MV-4-11 (cell line): ENCODE measurements at regions not wholly inside any gene's neighbourhood (a gene's known extent, or its start where the extent isn't known, plus 50 kb on each side); places are given as distances from the start of the nearest gene placed in this dataset.
"Not testable (repeated sequence)": the region's sequence is repeated elsewhere in the genome, so short reads cannot be mapped to it uniquely, and the experiment has no call there.

Source experiments
- DNase-seq: peaks from one replicate; lab custom pipeline; 2025; lab: John Stamatoyannopoulos, UW

- DNase-seq = not testable (repeated sequence)
Measured at GRCh38 chr18:73101491-73101890, 233.7 kb upstream of the NETO1 start.

DNA sequence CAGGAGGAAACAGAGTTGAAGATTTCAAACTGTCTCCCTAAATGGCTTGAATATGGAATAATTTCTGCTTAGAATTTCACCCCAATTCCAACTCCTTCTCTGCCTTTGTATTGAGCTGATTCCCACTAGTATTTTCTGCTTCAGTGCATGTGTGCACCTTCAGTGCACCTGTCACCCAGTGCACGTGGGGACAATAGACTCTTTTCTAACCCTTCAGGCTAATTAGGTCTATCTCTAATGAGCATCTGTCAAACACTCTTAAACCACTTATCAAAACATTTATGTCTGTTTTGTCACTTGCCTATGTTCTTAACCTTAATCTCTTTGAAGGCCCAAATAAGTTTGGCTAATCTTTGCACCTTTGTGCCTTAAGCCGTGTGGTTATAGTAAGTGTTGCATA, 232.0 kb upstream of the NETO1 start:
- DNase-seq = no peak

DNA sequence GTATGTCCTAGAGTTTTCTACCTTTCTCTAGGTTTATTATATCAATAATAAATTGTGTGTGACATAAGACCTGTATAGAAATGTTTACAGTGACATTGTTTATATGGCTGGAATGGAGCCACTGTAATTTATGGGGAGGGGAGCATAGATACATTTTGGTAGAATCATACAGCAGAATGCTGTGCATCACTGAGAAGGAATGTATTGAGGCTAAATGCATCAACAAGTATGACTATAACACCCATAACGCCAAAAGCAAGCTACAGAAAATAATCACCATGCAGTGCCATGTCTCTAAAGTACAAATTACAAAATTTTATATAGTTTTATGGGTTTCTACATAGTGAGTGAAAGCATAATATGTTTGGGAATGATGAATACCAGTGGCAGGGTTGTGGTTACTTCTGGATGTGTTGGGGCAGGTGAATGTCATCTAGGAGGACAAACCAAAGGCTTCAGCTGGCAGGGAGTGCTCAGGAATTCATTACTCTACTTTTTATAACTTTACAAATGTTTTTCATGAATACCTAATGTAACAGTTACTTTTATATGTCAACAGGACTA, 226.0 kb upstream of the NETO1 start:
- no peak for DNase-seq

DNA sequence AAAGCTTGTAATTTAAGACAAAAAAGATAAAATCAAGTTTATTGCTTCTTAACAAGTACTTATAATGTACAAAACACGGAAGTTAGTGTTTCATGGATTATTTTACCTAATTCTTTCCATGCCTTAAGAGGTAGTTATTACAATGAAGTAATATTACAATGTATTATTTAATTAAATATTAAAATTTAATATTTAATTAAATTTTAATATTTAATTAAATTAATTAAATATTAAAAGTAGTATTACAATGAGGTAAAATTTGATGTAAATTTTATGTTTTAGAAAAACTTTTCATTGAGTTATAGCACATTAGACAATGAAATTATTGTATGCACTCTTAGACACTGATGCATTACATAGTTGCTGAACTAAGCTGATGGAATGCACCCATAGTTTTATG, 220.7 kb upstream of the NETO1 start:
- DNase-seq = no peak

GRCh38 chr18:73087282-73087977, 219.6 kb upstream of the NETO1 start:
- no peak for DNase-seq

- peak; percentile 79 for DNase-seq
Measured at GRCh38 chr18:73079920-73080319, 212.1 kb upstream of the NETO1 start.

DNA sequence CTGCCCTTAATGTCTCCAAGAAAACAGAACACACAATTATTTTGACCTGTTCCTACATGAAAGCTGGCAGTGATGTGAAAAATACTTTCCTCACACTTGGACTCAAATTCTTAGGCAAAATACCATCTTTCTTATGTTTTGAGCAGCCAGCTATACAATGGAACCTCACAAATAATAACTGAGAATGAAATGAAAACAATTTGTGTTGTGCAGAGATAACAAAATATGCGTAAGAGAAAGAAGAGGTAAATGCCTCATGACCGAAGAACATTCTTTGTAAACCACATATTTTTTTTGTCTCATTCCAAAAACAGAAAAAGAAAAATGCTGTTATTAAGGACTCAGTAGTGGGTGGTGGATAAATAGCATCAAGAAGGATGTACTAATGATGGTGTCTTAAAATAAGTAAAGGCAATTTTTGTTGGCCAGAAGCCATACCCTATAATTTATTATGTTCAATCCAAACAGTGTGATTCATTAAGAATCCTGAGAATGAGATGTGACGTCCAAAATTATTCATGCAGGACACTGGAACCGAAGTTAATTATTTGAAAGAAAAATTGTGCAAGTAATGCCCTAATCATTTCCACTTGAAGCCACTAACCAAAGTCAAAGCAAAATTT, 193.0 kb upstream of the NETO1 start:
- DNase-seq = no peak

- DNase-seq = no peak
Measured at GRCh38 chr18:73059280-73059679, 191.5 kb upstream of the NETO1 start.

DNA sequence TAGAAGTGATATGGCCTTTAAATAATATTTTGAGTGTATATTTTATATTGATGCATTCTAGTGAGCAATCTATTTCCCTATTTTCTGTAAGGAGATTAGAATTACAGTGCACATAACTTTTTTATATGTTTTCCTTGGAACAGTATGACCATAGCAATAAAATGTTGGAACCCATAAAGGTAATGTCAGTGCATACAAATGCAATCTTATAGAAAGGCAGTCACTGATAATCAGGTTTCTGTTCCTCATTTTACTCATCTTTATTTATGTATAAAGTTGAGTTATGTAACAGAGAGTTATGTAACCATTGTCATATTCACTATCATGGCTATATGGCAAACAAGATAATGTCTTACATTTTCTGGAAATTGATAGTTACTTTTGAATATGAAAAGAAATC, 179.9 kb upstream of the NETO1 start:
- peak; percentile 75 for DNase-seq

GRCh38 chr18:73045037-73045436, 177.2 kb upstream of the NETO1 start:
- no peak for DNase-seq

GRCh38 chr18:73043611-73044010, 175.8 kb upstream of the NETO1 start:
- no peak for DNase-seq

- no peak for DNase-seq
Measured at GRCh38 chr18:73043211-73043610, 175.4 kb upstream of the NETO1 start.

DNA sequence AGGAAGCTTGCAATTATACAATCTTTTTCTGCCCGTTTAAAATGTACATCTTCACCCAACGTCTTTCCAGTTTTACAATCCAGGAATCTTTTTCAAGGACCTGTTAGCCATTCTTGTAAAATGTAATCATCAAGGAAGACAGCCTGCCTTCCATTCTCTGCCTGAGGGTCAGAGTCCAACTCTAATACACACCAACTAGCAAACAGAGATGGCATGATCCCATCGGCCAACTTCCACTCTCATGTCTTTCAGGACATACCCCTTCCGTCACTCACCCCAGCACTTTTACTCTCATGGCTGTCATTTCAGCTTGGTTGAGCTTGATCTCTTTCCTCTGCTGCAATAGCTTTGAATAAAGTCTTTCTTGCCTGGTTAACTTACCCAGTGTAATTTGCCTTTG, 172.5 kb upstream of the NETO1 start:
- no peak for DNase-seq

DNA sequence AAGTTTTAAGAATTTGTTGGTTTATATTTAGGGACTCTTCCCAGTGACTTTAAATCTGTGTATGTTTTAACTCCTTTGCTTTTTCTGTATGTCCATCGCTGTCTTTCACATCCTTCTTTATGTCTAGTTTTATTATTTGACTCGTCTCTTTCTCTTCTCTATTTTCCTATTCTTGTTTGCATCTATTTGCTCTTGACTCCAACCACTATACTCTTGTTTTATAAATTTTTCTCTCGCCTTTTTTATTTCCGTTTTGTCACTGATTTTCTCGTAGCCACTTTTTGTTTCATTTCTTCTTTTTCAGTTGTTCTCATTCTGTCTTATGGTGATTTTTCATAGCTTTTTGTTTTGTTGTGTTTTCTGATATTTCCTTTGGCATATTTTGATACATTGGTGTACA, 170.5 kb upstream of the NETO1 start:
- no peak for DNase-seq

DNA sequence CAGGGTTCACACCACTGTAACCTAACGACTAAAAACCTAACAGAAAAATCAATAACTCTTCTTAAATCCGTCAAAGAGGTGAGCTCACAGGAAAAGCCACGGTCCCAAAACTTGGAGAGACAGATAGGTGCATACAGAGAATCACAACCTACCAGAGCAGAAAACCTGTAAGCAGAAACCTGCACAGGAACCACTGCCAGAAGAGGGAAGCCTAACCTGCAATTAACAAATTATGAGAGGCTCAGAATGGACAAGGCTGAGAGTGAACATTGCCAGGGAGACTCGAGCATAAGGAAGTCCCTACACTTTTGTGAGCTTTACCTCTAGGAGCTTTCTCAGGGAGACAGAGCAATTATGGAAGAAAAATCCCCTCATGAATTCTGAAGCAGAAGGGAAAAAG, 156.2 kb upstream of the NETO1 start:
- no peak for DNase-seq

DNA sequence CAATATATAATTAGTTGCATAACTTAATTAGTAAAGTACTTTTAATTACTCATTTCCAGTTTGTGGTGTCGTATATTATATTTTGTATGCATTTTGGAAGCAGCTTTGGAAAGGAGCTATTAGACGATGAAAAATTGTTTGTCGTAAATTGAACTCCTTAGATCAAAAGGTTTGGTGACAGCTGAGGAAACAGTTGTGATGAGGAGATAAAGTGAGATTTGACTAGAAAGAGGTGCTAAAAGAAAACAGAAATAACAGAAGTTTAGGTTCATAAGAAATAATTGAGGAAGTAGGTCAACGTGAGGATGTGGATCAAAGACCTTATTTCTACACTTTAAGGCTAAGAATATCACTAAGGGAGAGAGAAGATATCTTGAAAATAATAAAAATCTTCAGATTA, 141.9 kb upstream of the NETO1 start:
- DNase-seq = peak; percentile 0

GRCh38 chr18:73007915-73008308, 140.1 kb upstream of the NETO1 start:
- DNase-seq = no peak

DNA sequence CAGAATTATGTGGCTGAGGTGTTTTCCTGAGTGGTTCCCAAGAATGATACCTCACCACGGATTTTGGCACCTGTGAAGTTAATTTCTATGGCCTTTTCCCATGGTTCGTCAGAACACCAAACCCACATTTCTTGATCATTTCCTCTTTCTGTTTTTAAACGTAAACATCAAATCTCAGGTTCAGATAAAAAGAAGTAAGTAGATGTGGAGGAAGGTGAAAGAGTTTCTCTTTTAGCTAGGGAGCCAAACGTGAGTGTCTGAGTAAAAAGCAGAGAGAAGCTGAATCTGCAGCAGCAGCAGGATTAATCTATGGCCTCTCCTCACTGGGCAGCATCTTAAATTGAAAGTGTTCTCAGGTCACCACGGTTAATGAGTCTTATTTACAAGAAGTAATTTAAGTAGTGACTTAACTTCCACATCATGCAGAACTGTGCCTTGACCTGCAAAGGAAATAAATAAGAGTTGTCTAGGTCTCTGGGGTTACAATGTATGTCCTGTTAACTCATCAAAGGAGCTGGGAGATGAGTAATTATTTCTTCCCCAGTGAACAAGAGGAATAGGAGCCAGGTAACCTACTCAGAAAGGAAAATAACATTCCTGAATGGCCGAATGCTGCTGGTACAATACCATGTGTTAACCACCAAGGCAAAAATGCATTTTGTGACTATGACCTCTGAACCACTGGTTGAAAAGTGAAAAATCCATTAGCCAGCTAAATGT, 139.6 kb upstream of the NETO1 start:
- DNase-seq = no peak

DNA sequence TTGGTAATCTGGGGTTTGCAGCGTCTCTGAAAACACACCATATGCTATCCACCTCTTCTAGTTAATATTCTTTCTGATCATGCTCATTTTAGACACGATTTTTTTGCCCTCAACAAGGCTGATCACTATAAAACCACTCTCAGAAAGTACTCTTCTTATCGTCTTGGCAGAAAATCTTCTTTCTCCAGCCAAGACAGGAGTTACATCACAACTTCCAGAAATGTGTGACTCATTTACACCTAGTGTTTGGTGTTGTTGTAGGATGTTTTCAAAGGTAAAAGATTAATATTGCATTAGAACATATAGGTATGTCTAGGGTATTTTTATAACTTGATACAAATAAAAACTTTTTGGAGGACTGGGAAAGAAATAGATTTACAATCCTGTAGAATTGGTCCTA, 138.5 kb upstream of the NETO1 start:
- DNase-seq = no peak

GRCh38 chr18:73004260-73004659, 136.5 kb upstream of the NETO1 start:
- no peak for DNase-seq

- no peak for DNase-seq
Measured at GRCh38 chr18:72999971-73000607, 132.3 kb upstream of the NETO1 start.

DNA sequence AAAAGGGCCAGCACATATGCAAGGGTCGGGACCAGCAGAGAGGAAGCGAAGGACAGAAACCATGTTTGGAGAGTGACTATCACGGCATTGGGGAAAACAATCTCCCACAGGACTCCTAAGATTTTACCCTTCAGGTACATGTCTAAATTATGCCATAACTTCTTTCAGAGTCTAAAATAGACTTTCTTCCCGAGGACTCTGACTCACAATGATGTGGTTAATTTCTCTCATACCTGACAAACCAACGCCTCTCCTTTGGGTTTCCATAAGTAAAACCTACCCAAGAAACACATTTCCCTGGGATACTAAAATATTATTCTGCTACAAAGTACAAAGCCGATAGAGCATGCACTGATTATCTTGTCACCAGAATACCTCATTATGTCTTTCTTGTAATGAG, 127.8 kb upstream of the NETO1 start:
- no peak for DNase-seq

DNA sequence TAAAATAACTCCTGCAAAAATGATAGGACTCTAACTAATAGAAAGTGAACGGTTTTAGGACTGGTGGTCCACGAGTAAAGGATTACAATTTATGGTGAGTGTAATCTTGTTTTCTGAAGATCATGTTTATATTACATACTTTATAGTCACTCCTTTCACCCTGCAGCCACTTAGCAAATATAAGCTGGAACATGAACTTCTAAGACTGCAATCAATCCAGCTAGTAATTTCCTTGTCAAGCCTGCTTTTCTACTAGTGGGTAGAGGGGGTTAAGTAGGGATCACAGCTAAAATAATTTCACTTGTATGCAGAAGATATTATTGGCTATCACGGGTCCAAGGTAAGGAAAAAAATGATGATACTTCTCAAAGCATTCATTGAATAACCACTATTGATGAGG, 125.5 kb upstream of the NETO1 start:
- no peak for DNase-seq
